DND-41 (cell line): ENCODE measurements at regions not wholly inside any gene's neighbourhood (a gene's known extent, or its start where the extent isn't known, plus 50 kb on each side); places are given as distances from the start of the nearest gene placed in this dataset.
"Not testable (repeated sequence)": the region's sequence is repeated elsewhere in the genome, so short reads cannot be mapped to it uniquely, and the experiment has no call there.

Experiments used
- ATAC-seq: fragments of 200-7000 bp; cut with Tn5 transposase; 3 replicates; pipeline ENCODE4 v1.9.1; 2021; ENCODE audit warnings: low read depth; ENCODE audit not compliant: insufficient read depth
- DNase-seq: peaks from one replicate; pipeline ENCODE4 v3.0.0-alpha.2; 2020
- H2AFZ ChIP-seq: 2 replicates; pipeline ENCODE4 v1.6.0; 2012; ENCODE audit warnings: low read depth, low read length
- H3K27ac ChIP-seq: 2 replicates; pipeline ENCODE4 v1.5.1; 2012; ENCODE audit warnings: low read length, inconsistent platforms
- H3K27me3 ChIP-seq: fragments of 200-600 bp; sonication (generic); 2 replicates; pipeline ENCODE4 v1.6.0; 2012; ENCODE audit warnings: low read length, mild to moderate bottlenecking, inconsistent platforms; ENCODE audit not compliant: insufficient read depth, poor library complexity
- H3K36me3 ChIP-seq: 2 replicates; pipeline ENCODE4 v1.5.1; 2012; ENCODE audit warnings: low read length, inconsistent platforms; ENCODE audit not compliant: insufficient read depth
- H3K4me1 ChIP-seq: 2 replicates; pipeline ENCODE4 v1.5.1; 2012; ENCODE audit warnings: mild to moderate bottlenecking, low read length; ENCODE audit not compliant: insufficient read depth
- H3K4me2 ChIP-seq: 2 replicates; pipeline ENCODE4 v1.6.0; 2012; ENCODE audit warnings: mild to moderate bottlenecking, moderate library complexity, low read length, inconsistent platforms; ENCODE audit not compliant: insufficient read depth
- H3K4me3 ChIP-seq, 2 experiments: fragments of 200-600 bp in 1 of 2; shearing (Covaris generic) in 1 of 2; 2 replicates each; pipeline ENCODE4 v1.5.1; 2012 to 2016; ENCODE audit warnings: inconsistent platforms in 2 of 2, low read length in 2 of 2, mild to moderate bottlenecking in 2 of 2, low read depth in 1 of 2, moderate library complexity in 1 of 2
- H3K79me2 ChIP-seq: 2 replicates; pipeline ENCODE4 v1.6.0; 2012; ENCODE audit warnings: low read length, inconsistent platforms; ENCODE audit not compliant: insufficient read depth
- H3K9ac ChIP-seq: 2 replicates; pipeline ENCODE4 v1.6.0; 2012; ENCODE audit warnings: low read depth, mild to moderate bottlenecking, inconsistent platforms, low read length, moderate library complexity
- H3K9me3 ChIP-seq: 2 replicates; pipeline ENCODE4 v1.5.1; 2012; ENCODE audit warnings: low read length, moderate library complexity, mild to moderate bottlenecking, inconsistent platforms; ENCODE audit not compliant: insufficient read depth, severe bottlenecking
- H4K20me1 ChIP-seq: 2 replicates; pipeline ENCODE4 v1.6.0; 2012; ENCODE audit warnings: low read length; ENCODE audit not compliant: insufficient read depth
- CTCF ChIP-seq: IDR thresholded peaks from 2 replicates; pipeline ENCODE4 v1.5.1; 2012; ENCODE audit warnings: borderline replicate concordance, low read length, moderate library complexity, mild to moderate bottlenecking; ENCODE audit not compliant: poor library complexity, severe bottlenecking; ENCODE audit errors: extremely low read depth
- EZH2 ChIP-seq: IDR thresholded peaks from 3 replicates; pipeline ENCODE4 v1.6.1; 2012; ENCODE audit warnings: borderline replicate concordance, low read depth, mild to moderate bottlenecking, moderate library complexity, low read length, inconsistent platforms; ENCODE audit not compliant: severe bottlenecking

GRCh38 chr13:54077569-54077968 lies 1049.0 kb downstream of the OLFM4 start:
- no peak for ATAC-seq
- no peak overlapping the region for H3K4me2 ChIP-seq
- no peak overlapping the region for H3K4me3 ChIP-seq
- H2AFZ ChIP-seq, result no peak overlapping the region
- no peaks in the 10 kb centered on the region for H4K20me1 ChIP-seq
- H3K4me1 ChIP-seq, result no peaks in the 10 kb centered on the region
- no peaks in the 10 kb centered on the region for H3K27me3 ChIP-seq
- no peak overlapping the region for H3K27ac ChIP-seq
- DNase-seq, result no peak
- H3K9me3 ChIP-seq, result no peaks in the 10 kb centered on the region
- no peaks in the 10 kb centered on the region for H3K79me2 ChIP-seq
- H3K36me3 ChIP-seq, result no peaks in the 10 kb centered on the region
- TF ChIP-seq EZH2, result no peak
- no peak for TF ChIP-seq CTCF
- H3K9ac ChIP-seq, result no peak overlapping the region

GRCh38 chr13:54078271-54078870 lies 1049.8 kb downstream of the OLFM4 start:
- no peak for TF ChIP-seq CTCF
- no peak for TF ChIP-seq EZH2
- Histone ChIP-seq H3K4me1 (no peaks in the 10 kb centered on the region), H3K9ac (no peak overlapping the region)

GRCh38 chr13:54082309-54082708 lies 1053.7 kb downstream of the OLFM4 start:
- H3K9ac ChIP-seq, H2AFZ ChIP-seq, H3K79me2 ChIP-seq, H3K36me3 ChIP-seq, DNase-seq, H3K4me3 ChIP-seq, H3K4me2 ChIP-seq, H3K9me3 ChIP-seq, H3K27me3 ChIP-seq, H3K4me1 ChIP-seq, ATAC-seq, H3K27ac ChIP-seq, H4K20me1 ChIP-seq: not testable (repeated sequence)

More at GRCh38 chr13:54078271-54078870, 1049.8 kb downstream of the OLFM4 start:
- H3K9me3 ChIP-seq, result no peaks in the 10 kb centered on the region
- no peak overlapping the region for H2AFZ ChIP-seq
- H3K36me3 ChIP-seq, result no peaks in the 10 kb centered on the region
- ATAC-seq, result no peak
- H4K20me1 ChIP-seq, result no peaks in the 10 kb centered on the region
- H3K4me3 ChIP-seq, result no peak overlapping the region
- H3K79me2 ChIP-seq, result no peaks in the 10 kb centered on the region
- H3K27me3 ChIP-seq, result no peaks in the 10 kb centered on the region
- DNase-seq, result no peak
- H3K4me2 ChIP-seq, result no peak overlapping the region
- H3K27ac ChIP-seq, result no peak overlapping the region

- Histone ChIP-seq H3K27me3 (no peaks in the 10 kb centered on the region), H3K27ac (no peak overlapping the region), H2AFZ (no peak overlapping the region), H3K4me1 (no peaks in the 10 kb centered on the region), H3K79me2 (no peaks in the 10 kb centered on the region), H3K9me3 (no peaks in the 10 kb centered on the region), H3K9ac (no peak overlapping the region), H3K4me2 (no peak overlapping the region), H4K20me1 (no peaks in the 10 kb centered on the region), H3K4me3 (no peak overlapping the region), H3K36me3 (no peaks in the 10 kb centered on the region)
- no peak for DNase-seq
- no peak for ATAC-seq
- TF ChIP-seq EZH2, result no peak
- no peak for TF ChIP-seq CTCF
Measured at GRCh38 chr13:54091884-54092283, 1063.3 kb downstream of the OLFM4 start.
